ENCODE measurements at regions not wholly inside any gene's neighbourhood (a gene's known extent, or its start where the extent isn't known, plus 50 kb on each side); places are given as distances from the start of the nearest gene placed in this dataset.
"Not testable (repeated sequence)": the region's sequence is repeated elsewhere in the genome, so short reads cannot be mapped to it uniquely, and the experiment has no call there.

- no peak for DNase-seq
Measured at GRCh38 chr13:40345654-40346372, 320.6 kb downstream of the FOXO1 start.

GRCh38 chr13:40346592-40346991, 319.8 kb downstream of the FOXO1 start:
- no peak for DNase-seq

GRCh38 chr13:40348096-40348679, 318.3 kb downstream of the FOXO1 start:
- no peak for DNase-seq

GRCh38 chr13:40350283-40350992, 316.0 kb downstream of the FOXO1 start:
- DNase-seq, result no peak

- DNase-seq, result no peak
Measured at GRCh38 chr13:40351537-40352379, 314.7 kb downstream of the FOXO1 start.

GRCh38 chr13:40352380-40352778, 314.1 kb downstream of the FOXO1 start:
- DNase-seq, result no peak

GRCh38 chr13:40352802-40353562, 313.5 kb downstream of the FOXO1 start:
- no peak for DNase-seq

GRCh38 chr13:40355126-40355724, 311.2 kb downstream of the FOXO1 start:
- DNase-seq, result no peak

GRCh38 chr13:40356011-40356410, 310.4 kb downstream of the FOXO1 start:
- no peak for DNase-seq

- DNase-seq, result not testable (repeated sequence)
Measured at GRCh38 chr13:40356458-40356857, 310.0 kb downstream of the FOXO1 start.

GRCh38 chr13:40362502-40362901, 303.9 kb downstream of the FOXO1 start:
- DNase-seq, result no peak

GRCh38 chr13:40363653-40364052, 302.8 kb downstream of the FOXO1 start:
- no peak for DNase-seq

GRCh38 chr13:40366119-40366518, 300.3 kb downstream of the FOXO1 start:
- no peak for DNase-seq

- DNase-seq, result no peak
Measured at GRCh38 chr13:40368127-40368891, 298.1 kb downstream of the FOXO1 start.

GRCh38 chr13:40370661-40371060, 295.8 kb downstream of the FOXO1 start:
- DNase-seq, result no peak

GRCh38 chr13:40371531-40372125, 294.8 kb downstream of the FOXO1 start:
- no peak for DNase-seq

- DNase-seq, result peak in 1 of 2 donors; percentile 32
Measured at GRCh38 chr13:40373608-40374007, 292.8 kb downstream of the FOXO1 start.

GRCh38 chr13:40375489-40376171, 290.8 kb downstream of the FOXO1 start:
- no peak for DNase-seq

- DNase-seq, result no peak
Measured at GRCh38 chr13:40376296-40376849, 290.1 kb downstream of the FOXO1 start.
